Neural progenitor cell (in vitro differentiated cells): ENCODE measurements at regions not wholly inside any gene's neighbourhood (a gene's known extent, or its start where the extent isn't known, plus 50 kb on each side); places are given as distances from the start of the nearest gene placed in this dataset.

Source experiments
- EZH2 ChIP-seq: fragments of 200-600 bp; sonication (generic); IDR thresholded peaks from 2 replicates; pipeline ENCODE4 v1.6.1; 2017; ENCODE audit warnings: antibody characterized with exemption, mild to moderate bottlenecking, moderate library complexity
- EZH2phosphoT487 ChIP-seq: fragments of 200-600 bp; sonication (generic); IDR thresholded peaks from 2 replicates; pipeline ENCODE4 v1.6.1; 2017; ENCODE audit warnings: antibody characterized with exemption
- TF ChIP-seq, protein P1 (sequence below): fragments of 200-600 bp; sonication (generic); IDR thresholded peaks from 2 replicates; pipeline ENCODE4 v1.5.1; 2017; ENCODE audit warnings: antibody characterized with exemption, mild to moderate bottlenecking

DNA sequence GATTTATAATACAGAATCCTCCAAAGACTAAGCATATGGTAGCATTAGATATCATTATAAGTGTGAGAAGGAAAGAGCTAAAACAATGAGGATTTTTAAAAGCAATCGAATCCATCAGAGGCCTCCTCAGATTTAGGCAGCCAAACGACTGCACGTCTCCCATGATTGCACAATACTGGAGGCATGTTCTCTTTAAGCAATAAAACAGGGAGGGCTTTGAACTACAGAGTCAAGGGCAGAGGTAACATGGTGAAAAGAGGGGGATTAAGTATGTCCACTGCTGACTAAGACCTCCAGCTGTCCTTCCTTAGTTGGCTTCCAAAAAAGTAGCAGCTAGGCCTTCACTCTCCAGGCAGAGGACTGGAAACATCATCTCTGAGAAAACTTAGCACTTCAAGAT, 298.7 kb upstream of the RGMB start:
- TF ChIP-seq, protein P1, sequence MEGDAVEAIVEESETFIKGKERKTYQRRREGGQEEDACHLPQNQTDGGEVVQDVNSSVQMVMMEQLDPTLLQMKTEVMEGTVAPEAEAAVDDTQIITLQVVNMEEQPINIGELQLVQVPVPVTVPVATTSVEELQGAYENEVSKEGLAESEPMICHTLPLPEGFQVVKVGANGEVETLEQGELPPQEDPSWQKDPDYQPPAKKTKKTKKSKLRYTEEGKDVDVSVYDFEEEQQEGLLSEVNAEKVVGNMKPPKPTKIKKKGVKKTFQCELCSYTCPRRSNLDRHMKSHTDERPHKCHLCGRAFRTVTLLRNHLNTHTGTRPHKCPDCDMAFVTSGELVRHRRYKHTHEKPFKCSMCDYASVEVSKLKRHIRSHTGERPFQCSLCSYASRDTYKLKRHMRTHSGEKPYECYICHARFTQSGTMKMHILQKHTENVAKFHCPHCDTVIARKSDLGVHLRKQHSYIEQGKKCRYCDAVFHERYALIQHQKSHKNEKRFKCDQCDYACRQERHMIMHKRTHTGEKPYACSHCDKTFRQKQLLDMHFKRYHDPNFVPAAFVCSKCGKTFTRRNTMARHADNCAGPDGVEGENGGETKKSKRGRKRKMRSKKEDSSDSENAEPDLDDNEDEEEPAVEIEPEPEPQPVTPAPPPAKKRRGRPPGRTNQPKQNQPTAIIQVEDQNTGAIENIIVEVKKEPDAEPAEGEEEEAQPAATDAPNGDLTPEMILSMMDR, result no peak
- TF ChIP-seq EZH2, result no peak
- no peak for TF ChIP-seq EZH2phosphoT487
